SU-DHL-6 (cell line): ENCODE measurements at regions not wholly inside any gene's neighbourhood (a gene's known extent, or its start where the extent isn't known, plus 50 kb on each side); places are given as distances from the start of the nearest gene placed in this dataset.

Experiments used
- CTCF ChIP-seq: fragments of 200-600 bp; sonication (generic); IDR thresholded peaks from one replicate; pipeline ENCODE4 v1.5.1; 2017; ENCODE audit warnings: antibody characterized with exemption, mild to moderate bottlenecking, low read length, moderate library complexity; ENCODE audit not compliant: insufficient read depth, poor library complexity, severe bottlenecking
- EZH2phosphoT487 ChIP-seq: fragments of 200-600 bp; sonication (generic), shearing (Covaris generic); conservative IDR thresholded peaks from 2 replicates; pipeline ENCODE4 v1.6.1; 2018; ENCODE audit warnings: mild to moderate bottlenecking, antibody characterized with exemption, low read length, moderate library complexity, mixed read lengths

- TF ChIP-seq CTCF (no peak), EZH2phosphoT487 (no peak)
Measured at GRCh38 chr2:120564213-120565094, 171.2 kb upstream of the GLI2 start.
